ENCODE measurements at regions not wholly inside any gene's neighbourhood (a gene's known extent, or its start where the extent isn't known, plus 50 kb on each side); places are given as distances from the start of the nearest gene placed in this dataset.
A peak's percentile ranks its signal among the peaks of the same experiment; 100 is the strongest.

- no peak overlapping the region for H3K4me3 ChIP-seq (ENCODE audit: low read length)
- no peak for TF ChIP-seq CTCF (conservative IDR thresholded peaks at IDR 0.05; ENCODE audit: low read depth, low read length)
- no peak for DNase-seq (ENCODE audit: low read depth)
Observed at GRCh38 chr5:44885903-44886302, 77.2 kb downstream of the MRPS30 start.

GRCh38 chr5:44887722-44888121 lies 79.0 kb downstream of the MRPS30 start:
- H3K4me3 ChIP-seq (ENCODE audit: low read length): no peak overlapping the region
- TF ChIP-seq CTCF (conservative IDR thresholded peaks at IDR 0.05; ENCODE audit: low read depth, low read length): no peak
- DNase-seq (ENCODE audit: low read depth): no peak

GRCh38 chr5:44888435-44888834 lies 79.7 kb downstream of the MRPS30 start:
- TF ChIP-seq CTCF (conservative IDR thresholded peaks at IDR 0.05; ENCODE audit: low read depth, low read length): no peak

GRCh38 chr5:44891116-44891515 lies 82.4 kb downstream of the MRPS30 start:
- TF ChIP-seq CTCF (conservative IDR thresholded peaks at IDR 0.05; ENCODE audit: low read depth, low read length): no peak
- no peak for DNase-seq (ENCODE audit: low read depth)
- no peak overlapping the region for H3K4me3 ChIP-seq (ENCODE audit: low read length)

More at GRCh38 chr5:44888435-44888834, 79.7 kb downstream of the MRPS30 start:
- no peak overlapping the region for H3K4me3 ChIP-seq (ENCODE audit: low read length)
- no peak for DNase-seq (ENCODE audit: low read depth)

- H3K4me3 ChIP-seq (ENCODE audit: low read length): no peak overlapping the region
- DNase-seq (ENCODE audit: low read depth): no peak
- TF ChIP-seq CTCF (conservative IDR thresholded peaks at IDR 0.05; ENCODE audit: low read depth, low read length): no peak
Observed at GRCh38 chr5:44900273-44900954, 91.7 kb downstream of the MRPS30 start.

- DNase-seq (ENCODE audit: low read depth): no peak
- H3K4me3 ChIP-seq (ENCODE audit: low read length): no peak overlapping the region
- no peak for TF ChIP-seq CTCF (conservative IDR thresholded peaks at IDR 0.05; ENCODE audit: low read depth, low read length)
Observed at GRCh38 chr5:44907396-44907795, 98.6 kb downstream of the MRPS30 start.

- no peak for TF ChIP-seq CTCF (conservative IDR thresholded peaks at IDR 0.05; ENCODE audit: low read depth, low read length)
- no peak overlapping the region for H3K4me3 ChIP-seq (ENCODE audit: low read length)
- DNase-seq (ENCODE audit: low read depth): peak; percentile 58
Observed at GRCh38 chr5:44909004-44909403, 100.3 kb downstream of the MRPS30 start.

All from retinal pigment epithelial cell (primary cell).